Right lobe of liver (tissue), 4 donors: ENCODE measurements at regions not wholly inside any gene's neighbourhood (a gene's known extent, or its start where the extent isn't known, plus 50 kb on each side); places are given as distances from the start of the nearest gene placed in this dataset.

Experiments used
- POLR2A ChIP-seq: fragments of 450-650 bp; IDR thresholded peaks from one replicate; pipeline ENCODE4 v1.6.1; 2017; ENCODE audit warnings: antibody characterized with exemption, mild to moderate bottlenecking
- TF ChIP-seq, protein P1 (sequence below), 4 donors: fragments of 200-600 bp in 3 of 4; fragments of 450-650 bp in 1 of 4; IDR thresholded peaks; one replicate each; pipeline versions ENCODE4 v1.5.1 to v1.8.0; 2016 to 2022; ENCODE audit warnings: antibody characterized with exemption in 4 of 4, mild to moderate bottlenecking in 2 of 4
- donor health status: DM: no; HTN: no; CAD: no.
- donor health status: DM: no; HTN: no; CAD: no.
- donor health status: DM: no; HTN: yes; CAD: no.

DNA sequence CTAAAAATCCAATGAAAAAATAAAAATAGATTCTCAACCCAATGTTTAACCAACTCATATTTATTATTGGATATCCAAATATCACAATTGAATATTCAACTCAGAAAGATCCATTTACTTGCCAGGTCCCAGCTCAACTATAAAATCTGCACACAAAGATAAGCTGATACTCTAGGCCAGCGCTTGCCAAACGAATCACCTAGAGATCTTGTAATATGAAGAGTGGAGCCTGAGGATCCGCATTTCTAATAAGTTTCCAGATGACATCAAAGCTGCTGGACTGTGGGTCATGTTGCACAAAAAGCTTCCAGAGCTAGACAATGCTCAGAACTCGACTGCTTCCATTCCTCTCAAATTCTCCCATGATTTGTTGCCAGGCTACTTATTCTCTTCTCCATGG, 51.7 kb upstream of the HSF2 start:
- TF ChIP-seq POLR2A = no peak
- TF ChIP-seq, protein P1, sequence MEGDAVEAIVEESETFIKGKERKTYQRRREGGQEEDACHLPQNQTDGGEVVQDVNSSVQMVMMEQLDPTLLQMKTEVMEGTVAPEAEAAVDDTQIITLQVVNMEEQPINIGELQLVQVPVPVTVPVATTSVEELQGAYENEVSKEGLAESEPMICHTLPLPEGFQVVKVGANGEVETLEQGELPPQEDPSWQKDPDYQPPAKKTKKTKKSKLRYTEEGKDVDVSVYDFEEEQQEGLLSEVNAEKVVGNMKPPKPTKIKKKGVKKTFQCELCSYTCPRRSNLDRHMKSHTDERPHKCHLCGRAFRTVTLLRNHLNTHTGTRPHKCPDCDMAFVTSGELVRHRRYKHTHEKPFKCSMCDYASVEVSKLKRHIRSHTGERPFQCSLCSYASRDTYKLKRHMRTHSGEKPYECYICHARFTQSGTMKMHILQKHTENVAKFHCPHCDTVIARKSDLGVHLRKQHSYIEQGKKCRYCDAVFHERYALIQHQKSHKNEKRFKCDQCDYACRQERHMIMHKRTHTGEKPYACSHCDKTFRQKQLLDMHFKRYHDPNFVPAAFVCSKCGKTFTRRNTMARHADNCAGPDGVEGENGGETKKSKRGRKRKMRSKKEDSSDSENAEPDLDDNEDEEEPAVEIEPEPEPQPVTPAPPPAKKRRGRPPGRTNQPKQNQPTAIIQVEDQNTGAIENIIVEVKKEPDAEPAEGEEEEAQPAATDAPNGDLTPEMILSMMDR (IDR thresholded peaks at IDR 0.05) = no peak
